HCT116 (cell line): ENCODE measurements at regions not wholly inside any gene's neighbourhood (a gene's known extent, or its start where the extent isn't known, plus 50 kb on each side); places are given as distances from the start of the nearest gene placed in this dataset.

ENCODE experiments used
- CTCF ChIP-seq, 3 experiments: fragments of 200-600 bp in 1 of 3; sonication (generic) in 1 of 3; IDR thresholded peaks in 2 of 3; conservative IDR thresholded peaks in 1 of 3; 2 replicates each; pipeline ENCODE4 v1.5.1; 2012 to 2017; ENCODE audit warnings: low read depth in 2 of 3, low read length in 2 of 3, antibody characterized with exemption in 1 of 3, borderline replicate concordance in 1 of 3, control low read depth in 1 of 3, mild to moderate bottlenecking in 1 of 3, mixed read lengths in 1 of 3, mixed run types in 1 of 3, moderate library complexity in 1 of 3; ENCODE audit not compliant: insufficient read depth in 1 of 3
- EGR1 ChIP-seq: IDR thresholded peaks from 2 replicates; pipeline ENCODE4 v1.6.1; 2012; ENCODE audit warnings: low read depth
- EZH2 ChIP-seq: fragments of 200-600 bp; sonication (generic); IDR thresholded peaks from 2 replicates; pipeline ENCODE4 v1.6.1; 2017; ENCODE audit warnings: antibody characterized with exemption, mixed run types
- JUND ChIP-seq: IDR thresholded peaks from 2 replicates; pipeline ENCODE4 v1.6.1; 2012
- MAX ChIP-seq: IDR thresholded peaks from 2 replicates; pipeline ENCODE4 v1.6.1; 2012
- POLR2A ChIP-seq: IDR thresholded peaks from 2 replicates; pipeline ENCODE4 v1.7.0; 2011; ENCODE audit warnings: borderline replicate concordance; ENCODE audit not compliant: insufficient read depth, insufficient read length; ENCODE audit errors: extremely low read depth
- POLR2AphosphoS5 ChIP-seq: IDR thresholded peaks from 2 replicates; pipeline ENCODE4 v1.6.1; 2011; ENCODE audit warnings: mild to moderate bottlenecking, low read depth, low read length, moderate library complexity
- SIN3A ChIP-seq: IDR thresholded peaks from 2 replicates; pipeline ENCODE4 v1.6.1; 2012; ENCODE audit warnings: low read depth
- SP1 ChIP-seq: IDR thresholded peaks from 2 replicates; pipeline ENCODE4 v1.6.1; 2012; ENCODE audit warnings: low read depth
- TCF7L2 ChIP-seq: IDR thresholded peaks from 2 replicates; pipeline ENCODE4 v1.7.0; 2011; ENCODE audit warnings: borderline replicate concordance, inconsistent platforms; ENCODE audit not compliant: insufficient read depth, insufficient read length; ENCODE audit errors: extremely low read depth
- YY1 ChIP-seq: IDR thresholded peaks from 2 replicates; pipeline ENCODE4 v1.6.1; 2011; ENCODE audit warnings: low read length, low read depth, moderate library complexity, mild to moderate bottlenecking; ENCODE audit not compliant: insufficient replicate concordance; ENCODE audit errors: extremely low read depth
- TF ChIP-seq, protein P1 (sequence below): IDR thresholded peaks from 2 replicates; pipeline ENCODE4 v1.6.1; 2012; ENCODE audit warnings: low read depth

- TF ChIP-seq TCF7L2 (no peak), EGR1 (no peak), SIN3A (no peak), CTCF (IDR thresholded peaks at IDR 0.05 in 2 of 3, conservative IDR thresholded peaks at IDR 0.05 in 1 of 3; ENCODE audit: borderline replicate concordance in 1 of 3, insufficient read depth in 1 of 3, low read depth in 2 of 3, low read length in 2 of 3) (no peak), POLR2A (no peak), YY1 (no peak), MAX (no peak), EZH2 (no peak), POLR2AphosphoS5 (no peak), JUND (no peak), SP1 (no peak)
- TF ChIP-seq, protein P1, sequence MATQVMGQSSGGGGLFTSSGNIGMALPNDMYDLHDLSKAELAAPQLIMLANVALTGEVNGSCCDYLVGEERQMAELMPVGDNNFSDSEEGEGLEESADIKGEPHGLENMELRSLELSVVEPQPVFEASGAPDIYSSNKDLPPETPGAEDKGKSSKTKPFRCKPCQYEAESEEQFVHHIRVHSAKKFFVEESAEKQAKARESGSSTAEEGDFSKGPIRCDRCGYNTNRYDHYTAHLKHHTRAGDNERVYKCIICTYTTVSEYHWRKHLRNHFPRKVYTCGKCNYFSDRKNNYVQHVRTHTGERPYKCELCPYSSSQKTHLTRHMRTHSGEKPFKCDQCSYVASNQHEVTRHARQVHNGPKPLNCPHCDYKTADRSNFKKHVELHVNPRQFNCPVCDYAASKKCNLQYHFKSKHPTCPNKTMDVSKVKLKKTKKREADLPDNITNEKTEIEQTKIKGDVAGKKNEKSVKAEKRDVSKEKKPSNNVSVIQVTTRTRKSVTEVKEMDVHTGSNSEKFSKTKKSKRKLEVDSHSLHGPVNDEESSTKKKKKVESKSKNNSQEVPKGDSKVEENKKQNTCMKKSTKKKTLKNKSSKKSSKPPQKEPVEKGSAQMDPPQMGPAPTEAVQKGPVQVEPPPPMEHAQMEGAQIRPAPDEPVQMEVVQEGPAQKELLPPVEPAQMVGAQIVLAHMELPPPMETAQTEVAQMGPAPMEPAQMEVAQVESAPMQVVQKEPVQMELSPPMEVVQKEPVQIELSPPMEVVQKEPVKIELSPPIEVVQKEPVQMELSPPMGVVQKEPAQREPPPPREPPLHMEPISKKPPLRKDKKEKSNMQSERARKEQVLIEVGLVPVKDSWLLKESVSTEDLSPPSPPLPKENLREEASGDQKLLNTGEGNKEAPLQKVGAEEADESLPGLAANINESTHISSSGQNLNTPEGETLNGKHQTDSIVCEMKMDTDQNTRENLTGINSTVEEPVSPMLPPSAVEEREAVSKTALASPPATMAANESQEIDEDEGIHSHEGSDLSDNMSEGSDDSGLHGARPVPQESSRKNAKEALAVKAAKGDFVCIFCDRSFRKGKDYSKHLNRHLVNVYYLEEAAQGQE: no peak
Observed at GRCh38 chr10:90977162-90977854, 56.4 kb upstream of the ANKRD1 start.
